ENCODE measurements at regions not wholly inside any gene's neighbourhood (a gene's known extent, or its start where the extent isn't known, plus 50 kb on each side); places are given as distances from the start of the nearest gene placed in this dataset.

- Histone ChIP-seq H3K27me3 (ENCODE audit: control insufficient read depth in 2 of 2, insufficient read depth in 2 of 2, low read length in 2 of 2) (no peaks in the 10 kb centered on the region), H3K4me3 (replicated peaks in 1 of 3; ENCODE audit: insufficient read depth in 1 of 3, low read depth in 1 of 3, low read length in 3 of 3) (no peak overlapping the region), H2AFZ (ENCODE audit: low read depth, low read length) (no peak overlapping the region), H3K9ac (replicated peaks; ENCODE audit: extremely low read depth, insufficient read depth, low read length) (no peak overlapping the region), H3K9me1 (replicated peaks; ENCODE audit: control insufficient read depth, extremely low read depth, insufficient read depth, low read length) (no peaks in the 10 kb centered on the region), H3K4me2 (ENCODE audit: insufficient read depth, low read length) (no peak overlapping the region), H3K27ac (ENCODE audit: insufficient read depth, low read depth, low read length) (no peak overlapping the region), H3K4me1 (ENCODE audit: control insufficient read depth, extremely low read depth, insufficient read depth, low read length) (no peaks in the 10 kb centered on the region), H3K79me2 (ENCODE audit: control insufficient read depth, insufficient read depth, low read length) (no peaks in the 10 kb centered on the region), H4K20me1 (replicated peaks; ENCODE audit: control insufficient read depth, extremely low read depth, insufficient read depth, low read length) (no peaks in the 10 kb centered on the region), H3K36me3 (ENCODE audit: control insufficient read depth in 2 of 2, extremely low read depth in 1 of 2, insufficient read depth in 2 of 2, low read length in 2 of 2) (no peaks in the 10 kb centered on the region), H3K9me3 (replicated peaks; ENCODE audit: control insufficient read depth, insufficient read depth, low read length) (no peaks in the 10 kb centered on the region)
- FAIRE-seq (no peak), DNase-seq (ENCODE audit: low read depth, low spot score) (no peak)
- BruUV-seq (replicated peaks), result no TSS peak
- intact Hi-C loops (cut with micrococcal nuclease), result no loop called here
- ChIA-PET POLR2A (no interaction called here), CTCF (no interaction called here)
- TF ChIP-seq MAX (IDR thresholded peaks at IDR 0.05; ENCODE audit: insufficient read depth, insufficient read length) (no peak), POLR2A (IDR thresholded peaks at IDR 0.05; ENCODE audit: low read depth, low read length) (no peak), POLR2AphosphoS5 (IDR thresholded peaks at IDR 0.05; ENCODE audit: insufficient read depth, low read depth, low read length) (no peak), EZH2 (IDR thresholded peaks at IDR 0.05; ENCODE audit: borderline replicate concordance, low read depth, low read length, severe bottlenecking) (no peak), CTCF (IDR thresholded peaks at IDR 0.05; ENCODE audit: extremely low read depth in 1 of 2, insufficient read depth in 1 of 2, low read depth in 1 of 2, low read length in 2 of 2) (no peak), JUN (IDR thresholded peaks at IDR 0.05; ENCODE audit: borderline replicate concordance, insufficient read depth, insufficient read length, low read depth) (no peak), MYC (IDR thresholded peaks at IDR 0.05; ENCODE audit: low read depth, low read length) (no peak), FOS (IDR thresholded peaks at IDR 0.05; ENCODE audit: borderline replicate concordance, insufficient read depth, low read length) (no peak), GATA2 (IDR thresholded peaks at IDR 0.05; ENCODE audit: insufficient read depth, insufficient read length, low read depth, low read length) (no peak)
- dilution Hi-C loops (cut with MboI; ENCODE audit: extremely low pct_ligation_motif_present, low sequenced_read_pairs), result no loop called here
Observed at GRCh38 chr1:73859227-73859626, 338.7 kb downstream of the LRRIQ3 start.

Measured in endothelial cell of umbilical vein (primary cell).